ENCODE measurements at regions not wholly inside any gene's neighbourhood (a gene's known extent, or its start where the extent isn't known, plus 50 kb on each side); places are given as distances from the start of the nearest gene placed in this dataset.

DNA sequence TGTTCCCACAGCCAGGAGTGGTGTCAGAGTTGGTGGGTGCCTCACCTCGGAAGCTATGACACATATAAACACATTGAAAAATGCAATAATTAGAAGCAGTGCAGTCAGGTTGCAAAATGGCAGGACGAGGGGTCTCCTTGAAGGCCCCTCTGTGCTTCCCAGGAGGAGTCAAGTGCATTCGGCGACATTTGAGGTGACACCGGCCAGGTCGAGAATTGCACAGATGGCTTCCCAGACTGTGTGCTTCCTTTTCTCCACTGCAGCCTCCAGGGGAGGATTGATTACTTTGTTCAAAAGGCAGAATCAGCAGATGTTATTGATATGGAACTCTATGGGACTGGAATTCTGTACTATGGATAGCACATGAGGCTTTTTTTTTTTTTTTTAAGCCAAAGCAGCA is 163.2 kb downstream of the MINAR1 start:
- no peak for TF ChIP-seq MZF1 (tag by site-specific recombination; IDR thresholded peaks at IDR 0.05; ENCODE audit: borderline replicate concordance)
- TF ChIP-seq ZNF184 (tag by site-specific recombination; IDR thresholded peaks at IDR 0.05) = no peak
- TF ChIP-seq ZNF302 (tag by site-specific recombination; IDR thresholded peaks at IDR 0.05; ENCODE audit: low read depth) = no peak
- TF ChIP-seq PRDM1 (tag by site-specific recombination; IDR thresholded peaks at IDR 0.05) = no peak
